Smooth muscle cell (in vitro differentiated cells): ENCODE measurements at regions not wholly inside any gene's neighbourhood (a gene's known extent, or its start where the extent isn't known, plus 50 kb on each side); places are given as distances from the start of the nearest gene placed in this dataset.

Source experiments
- DNase-seq: peaks from one replicate; lab custom pipeline; 2025; ENCODE audit not compliant: unreplicated experiment; lab: John Stamatoyannopoulos, UW
- H2AFZ ChIP-seq: fragments of 200-600 bp; sonication (generic); 2 replicates; pipeline ENCODE4 v1.6.0; 2016; ENCODE audit warnings: antibody characterized with exemption, low read depth, mild to moderate bottlenecking
- H3F3A ChIP-seq: fragments of 200-600 bp; sonication (generic); 2 replicates; pipeline ENCODE4 v1.6.0; 2017; ENCODE audit warnings: antibody characterized with exemption, low read depth
- H3K27ac ChIP-seq: fragments of 200-600 bp; sonication (generic); 2 replicates; pipeline ENCODE4 v1.5.1; 2016; ENCODE audit warnings: low read depth, mild to moderate bottlenecking
- H3K27me3 ChIP-seq: fragments of 200-600 bp; sonication (generic); 2 replicates; pipeline ENCODE4 v1.6.1; 2016; ENCODE audit warnings: low read depth, mild to moderate bottlenecking
- H3K36me3 ChIP-seq: fragments of 200-600 bp; sonication (generic); 2 replicates; pipeline ENCODE4 v1.5.1; 2016; ENCODE audit warnings: low read depth
- H3K4me1 ChIP-seq: fragments of 200-600 bp; sonication (generic); 2 replicates; pipeline ENCODE4 v1.5.1; 2016; ENCODE audit warnings: low read depth
- H3K4me2 ChIP-seq: fragments of 200-600 bp; sonication (generic); 2 replicates; pipeline ENCODE4 v1.6.0; 2016; ENCODE audit warnings: mild to moderate bottlenecking
- H3K4me3 ChIP-seq: fragments of 200-600 bp; sonication (generic); 2 replicates; pipeline ENCODE4 v1.5.1; 2016; ENCODE audit warnings: mild to moderate bottlenecking
- H3K79me2 ChIP-seq: fragments of 200-600 bp; sonication (generic); 2 replicates; pipeline ENCODE4 v1.6.0; 2016; ENCODE audit warnings: low read depth, mild to moderate bottlenecking
- H3K9ac ChIP-seq: fragments of 200-600 bp; sonication (generic); 2 replicates; pipeline ENCODE4 v1.6.0; 2016; ENCODE audit warnings: low read depth
- H3K9me3 ChIP-seq: fragments of 200-600 bp; sonication (generic); replicated peaks from 2 replicates; pipeline ENCODE4 v1.5.1; 2016; ENCODE audit warnings: low read depth
- H4K20me1 ChIP-seq: fragments of 200-600 bp; sonication (generic); 2 replicates; pipeline ENCODE4 v1.6.0; 2016; ENCODE audit warnings: low read depth
- CTCF ChIP-seq: fragments of 200-600 bp; sonication (generic); IDR thresholded peaks from 2 replicates; pipeline ENCODE4 v1.5.1; 2017; ENCODE audit warnings: borderline replicate concordance, mild to moderate bottlenecking, antibody characterized with exemption; ENCODE audit not compliant: insufficient read depth, poor library complexity, severe bottlenecking
- WGBS: methylation state at CpG from one replicate; pipeline ENCODE4 v1.1.7; 2016; ENCODE audit warnings: low lambda C conversion rate; 5-methylcytosine and 5-hydroxymethylcytosine counted together

GRCh38 chr10:3661271-3661670, 123.7 kb downstream of the KLF6 start:
- H3K36me3 ChIP-seq: no peaks in the 10 kb centered on the region
- H3K4me2 ChIP-seq: no peak overlapping the region
- peaks cover 10% of the 10 kb centered on the region for H3K4me1 ChIP-seq
- no peaks in the 10 kb centered on the region for H3K27me3 ChIP-seq
- H2AFZ ChIP-seq: no peak overlapping the region
- H4K20me1 ChIP-seq: no peaks in the 10 kb centered on the region
- no peak overlapping the region for H3K27ac ChIP-seq
- 93% methylated on average over 3 of the region's 3 CpGs for WGBS
- no peak for TF ChIP-seq CTCF
- no peaks in the 10 kb centered on the region for H3K79me2 ChIP-seq
- H3K9ac ChIP-seq: no peak overlapping the region
- H3K4me3 ChIP-seq: no peak overlapping the region
- DNase-seq: no peak
- H3F3A ChIP-seq: no peaks in the 10 kb centered on the region
- no peaks in the 10 kb centered on the region for H3K9me3 ChIP-seq

- H3K4me1 ChIP-seq: peaks cover 10% of the 10 kb centered on the region
- H3K9ac ChIP-seq: no peak overlapping the region
- no peak overlapping the region for H2AFZ ChIP-seq
- 76% methylated on average over 7 of the region's 7 CpGs for WGBS
- H3K79me2 ChIP-seq: no peaks in the 10 kb centered on the region
- no peak overlapping the region for H3K4me3 ChIP-seq
- no peak overlapping the region for H3K27ac ChIP-seq
- H3K27me3 ChIP-seq: no peaks in the 10 kb centered on the region
- no peaks in the 10 kb centered on the region for H3F3A ChIP-seq
- H3K9me3 ChIP-seq: no peaks in the 10 kb centered on the region
- TF ChIP-seq CTCF: no peak
- no peaks in the 10 kb centered on the region for H4K20me1 ChIP-seq
- H3K4me2 ChIP-seq: no peak overlapping the region
- H3K36me3 ChIP-seq: no peaks in the 10 kb centered on the region
- no peak for DNase-seq
Observed at GRCh38 chr10:3660753-3661152, 124.3 kb downstream of the KLF6 start.

- Histone ChIP-seq H2AFZ (no peak overlapping the region), H4K20me1 (no peaks in the 10 kb centered on the region), H3F3A (no peaks in the 10 kb centered on the region), H3K4me2 (no peak overlapping the region), H3K79me2 (no peaks in the 10 kb centered on the region), H3K4me3 (no peak overlapping the region), H3K27me3 (no peaks in the 10 kb centered on the region), H3K36me3 (no peaks in the 10 kb centered on the region), H3K4me1 (peaks cover 10% of the 10 kb centered on the region), H3K27ac (no peak overlapping the region), H3K9ac (no peak overlapping the region), H3K9me3 (no peaks in the 10 kb centered on the region)
- DNase-seq: no peak
- no peak for TF ChIP-seq CTCF
- 75% methylated on average over 13 of the region's 13 CpGs for WGBS
Observed at GRCh38 chr10:3659203-3659917, 125.6 kb downstream of the KLF6 start.

- no peak overlapping the region for H3K9ac ChIP-seq
- H3K4me3 ChIP-seq: no peak overlapping the region
- WGBS: 56% methylated on average over 4 of the region's 4 CpGs
- H3K4me2 ChIP-seq: no peak overlapping the region
- no peak overlapping the region for H3K27ac ChIP-seq
- no peak overlapping the region for H2AFZ ChIP-seq
- DNase-seq: no peak
- no peaks in the 10 kb centered on the region for H3K36me3 ChIP-seq
- no peaks in the 10 kb centered on the region for H3K9me3 ChIP-seq
- TF ChIP-seq CTCF: no peak
- no peaks in the 10 kb centered on the region for H4K20me1 ChIP-seq
- no peaks in the 10 kb centered on the region for H3K27me3 ChIP-seq
- H3K4me1 ChIP-seq: peaks cover 10% of the 10 kb centered on the region
- H3F3A ChIP-seq: no peaks in the 10 kb centered on the region
- H3K79me2 ChIP-seq: no peaks in the 10 kb centered on the region
Observed at GRCh38 chr10:3658766-3659165, 126.2 kb downstream of the KLF6 start.
